NT2/D1 (cell line): ENCODE measurements at regions not wholly inside any gene's neighbourhood (a gene's known extent, or its start where the extent isn't known, plus 50 kb on each side); places are given as distances from the start of the nearest gene placed in this dataset.

Source experiments
- SUZ12 ChIP-seq: IDR thresholded peaks from 2 replicates; pipeline ENCODE4 v1.6.1; 2011; ENCODE audit not compliant: insufficient read length, insufficient read depth; ENCODE audit errors: extremely low read depth
- ZNF274 ChIP-seq: IDR thresholded peaks from 2 replicates; pipeline ENCODE4 v1.6.1; 2011; ENCODE audit warnings: mild to moderate bottlenecking, low read depth, low read length

DNA sequence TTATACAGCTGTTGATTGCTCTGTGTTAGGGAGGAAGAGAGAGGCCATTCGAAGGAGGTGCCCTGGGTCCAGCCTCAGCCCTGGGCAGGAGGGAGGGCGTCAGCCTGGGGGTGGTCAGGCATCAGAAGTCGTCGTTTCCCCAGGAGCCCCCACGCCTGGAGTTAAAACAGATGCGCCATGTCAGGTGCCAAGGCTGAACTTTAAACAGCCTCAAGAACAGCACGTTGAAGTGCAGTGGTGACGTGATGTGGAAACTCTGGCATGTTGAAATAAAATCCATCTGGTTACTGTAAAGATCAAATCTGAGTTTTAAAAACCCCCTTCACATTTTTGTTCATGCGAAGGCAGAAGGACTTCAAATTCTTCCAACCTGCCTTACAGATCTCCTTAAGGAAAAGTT, 128.4 kb upstream of the PPP2R2D start:
- TF ChIP-seq SUZ12 (no peak), ZNF274 (no peak)
